Right atrium auricular region (tissue), 2 donors: ENCODE measurements at regions not wholly inside any gene's neighbourhood (a gene's known extent, or its start where the extent isn't known, plus 50 kb on each side); places are given as distances from the start of the nearest gene placed in this dataset.

Experiments used
- DNase-seq: peaks from one replicate; pipeline ENCODE4 v3.0.0-alpha.2; 2019; ENCODE audit warnings: low spot score
- H3K27ac ChIP-seq, 2 donors: fragments of 200-600 bp; sonication (generic); 1 replicate in 1 of 2; 2 replicates in 1 of 2; pipeline ENCODE4 v1.5.1; 2016 to 2019
- H3K27me3 ChIP-seq, 2 donors: fragments of 200-600 bp; sonication (generic); one replicate each; pipeline versions ENCODE4 v1.5.1 to v1.6.0; 2017 to 2019
- H3K36me3 ChIP-seq: fragments of 200-600 bp; sonication (generic); one replicate; pipeline ENCODE4 v1.5.1; 2016
- H3K4me1 ChIP-seq, 2 donors: fragments of 200-600 bp; sonication (generic); one replicate each; pipeline versions ENCODE4 v1.5.1 to v1.6.0; 2017 to 2019
- H3K4me3 ChIP-seq, 2 donors: fragments of 200-600 bp; sonication (generic); 1 replicate in 1 of 2; 2 replicates in 1 of 2; pipeline ENCODE4 v1.5.1; 2017 to 2019; ENCODE audit warnings: mild to moderate bottlenecking in 1 of 2, moderate library complexity in 1 of 2
- H3K9me3 ChIP-seq, 2 donors: fragments of 200-600 bp; sonication (generic); one replicate each; pipeline ENCODE4 v1.5.1; 2019
- TF ChIP-seq, protein P1 (sequence below), 2 donors: fragments of 200-600 bp; sonication (generic); IDR thresholded peaks; one replicate each; pipeline ENCODE4 v1.5.1; 2019; ENCODE audit warnings: antibody characterized with exemption in 2 of 2

DNA sequence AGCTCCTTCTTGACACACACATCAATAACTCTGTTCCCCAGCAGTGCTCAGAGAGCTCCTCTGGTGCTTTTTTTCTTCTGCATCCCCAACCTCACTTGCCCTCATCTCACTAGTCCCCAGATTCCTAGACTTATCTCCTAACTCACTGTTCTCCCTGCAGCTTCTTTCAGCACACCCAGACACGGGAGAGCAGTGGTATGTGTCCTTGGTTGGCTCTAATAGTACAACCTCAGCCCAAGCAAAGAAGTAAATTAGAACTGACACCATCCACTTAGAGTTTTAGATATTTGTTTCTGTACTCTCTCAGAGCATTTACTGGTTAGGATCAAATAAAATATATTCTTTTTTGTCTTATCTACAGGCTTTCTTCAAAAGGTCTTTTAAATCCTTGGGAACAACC is 201.4 kb upstream of the SNX7 start:
- Histone ChIP-seq H3K27ac (no peak overlapping the region), H3K36me3 (no peaks in the 10 kb centered on the region), H3K4me1 (no peaks in the 10 kb centered on the region), H3K9me3 (no peaks in the 10 kb centered on the region), H3K4me3 (no peak overlapping the region), H3K27me3 (no peaks in the 10 kb centered on the region)
- DNase-seq, result no peak
- TF ChIP-seq, protein P1, sequence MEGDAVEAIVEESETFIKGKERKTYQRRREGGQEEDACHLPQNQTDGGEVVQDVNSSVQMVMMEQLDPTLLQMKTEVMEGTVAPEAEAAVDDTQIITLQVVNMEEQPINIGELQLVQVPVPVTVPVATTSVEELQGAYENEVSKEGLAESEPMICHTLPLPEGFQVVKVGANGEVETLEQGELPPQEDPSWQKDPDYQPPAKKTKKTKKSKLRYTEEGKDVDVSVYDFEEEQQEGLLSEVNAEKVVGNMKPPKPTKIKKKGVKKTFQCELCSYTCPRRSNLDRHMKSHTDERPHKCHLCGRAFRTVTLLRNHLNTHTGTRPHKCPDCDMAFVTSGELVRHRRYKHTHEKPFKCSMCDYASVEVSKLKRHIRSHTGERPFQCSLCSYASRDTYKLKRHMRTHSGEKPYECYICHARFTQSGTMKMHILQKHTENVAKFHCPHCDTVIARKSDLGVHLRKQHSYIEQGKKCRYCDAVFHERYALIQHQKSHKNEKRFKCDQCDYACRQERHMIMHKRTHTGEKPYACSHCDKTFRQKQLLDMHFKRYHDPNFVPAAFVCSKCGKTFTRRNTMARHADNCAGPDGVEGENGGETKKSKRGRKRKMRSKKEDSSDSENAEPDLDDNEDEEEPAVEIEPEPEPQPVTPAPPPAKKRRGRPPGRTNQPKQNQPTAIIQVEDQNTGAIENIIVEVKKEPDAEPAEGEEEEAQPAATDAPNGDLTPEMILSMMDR (IDR thresholded peaks at IDR 0.05), result no peak

DNA sequence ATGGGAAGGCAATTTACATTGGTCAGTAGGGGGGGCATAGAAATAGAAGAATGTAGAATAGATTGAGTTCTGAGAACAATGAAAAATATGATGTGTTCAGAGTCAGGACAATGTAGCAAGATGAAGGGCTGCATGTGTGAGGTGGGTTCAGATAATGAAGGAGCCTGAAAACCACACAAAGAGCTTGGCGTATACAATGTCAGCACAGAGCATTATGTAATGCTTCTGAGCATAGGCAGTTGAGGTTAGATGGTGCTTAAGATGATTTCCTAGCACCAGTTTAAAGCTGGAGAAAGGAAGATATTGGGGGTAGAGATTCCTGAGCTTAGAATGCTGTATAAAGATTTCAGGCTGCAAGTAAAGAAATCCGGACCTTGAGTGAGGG is 202.0 kb upstream of the SNX7 start:
- H3K9me3 ChIP-seq, result no peaks in the 10 kb centered on the region
- H3K36me3 ChIP-seq, result no peaks in the 10 kb centered on the region
- H3K4me1 ChIP-seq, result no peaks in the 10 kb centered on the region
- no peak for DNase-seq
- TF ChIP-seq, protein P1 (IDR thresholded peaks at IDR 0.05), result no peak
- H3K4me3 ChIP-seq, result no peak overlapping the region
- H3K27ac ChIP-seq, result no peak overlapping the region
- H3K27me3 ChIP-seq, result no peaks in the 10 kb centered on the region

GRCh38 chr1:98458511-98459485 is 202.7 kb upstream of the SNX7 start:
- no peak for DNase-seq
- no peaks in the 10 kb centered on the region for H3K36me3 ChIP-seq
- no peaks in the 10 kb centered on the region for H3K4me1 ChIP-seq
- no peak overlapping the region for H3K4me3 ChIP-seq
- H3K9me3 ChIP-seq, result no peaks in the 10 kb centered on the region
- H3K27ac ChIP-seq, result no peak overlapping the region
- TF ChIP-seq, protein P1 (IDR thresholded peaks at IDR 0.05), result no peak
- H3K27me3 ChIP-seq, result no peaks in the 10 kb centered on the region

DNA sequence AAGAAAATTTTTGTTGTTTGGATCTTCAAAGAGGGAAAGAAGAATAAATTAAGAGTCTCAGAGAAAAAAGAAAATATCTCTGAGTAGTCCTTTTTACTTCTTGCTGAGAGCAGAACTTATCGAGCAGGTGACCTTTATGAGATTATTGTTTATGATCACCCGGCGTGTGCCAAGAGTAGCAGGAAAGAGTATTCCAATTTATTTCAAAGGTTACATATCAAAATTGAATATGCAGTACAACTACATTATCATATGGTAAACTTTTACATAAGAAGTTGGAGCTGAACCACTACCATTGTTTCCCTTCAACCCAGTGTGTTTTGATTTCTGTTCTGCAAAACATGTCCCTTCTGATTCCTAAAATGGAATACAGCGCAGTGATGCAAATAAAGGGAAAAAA is 204.3 kb upstream of the SNX7 start:
- H3K4me3 ChIP-seq, result no peak overlapping the region
- no peak for DNase-seq
- no peaks in the 10 kb centered on the region for H3K4me1 ChIP-seq
- H3K27me3 ChIP-seq, result no peaks in the 10 kb centered on the region
- TF ChIP-seq, protein P1 (IDR thresholded peaks at IDR 0.05), result no peak
- H3K9me3 ChIP-seq, result no peaks in the 10 kb centered on the region
- no peak overlapping the region for H3K27ac ChIP-seq
- no peaks in the 10 kb centered on the region for H3K36me3 ChIP-seq

DNA sequence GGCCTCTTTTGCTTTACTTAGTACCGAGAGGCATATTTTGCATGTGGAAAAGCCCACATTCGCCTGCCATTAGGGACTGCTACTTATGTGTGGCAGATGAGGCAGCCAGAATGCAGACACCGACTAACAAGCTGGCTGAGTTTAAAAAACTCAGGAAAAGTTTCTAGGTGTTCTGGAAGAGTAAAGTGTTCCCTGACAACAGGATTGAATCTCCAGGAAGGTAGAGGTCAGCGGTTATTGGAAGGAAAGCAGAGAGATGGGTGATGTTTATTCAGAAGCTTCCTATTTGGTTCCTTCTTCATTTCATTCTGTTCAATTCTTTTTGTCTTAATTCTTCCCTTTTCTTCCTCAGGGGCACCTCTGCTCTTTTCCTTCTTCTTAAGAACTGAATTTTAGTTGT is 206.9 kb upstream of the SNX7 start:
- TF ChIP-seq, protein P1 (IDR thresholded peaks at IDR 0.05), result no peak
- no peaks in the 10 kb centered on the region for H3K27me3 ChIP-seq
- H3K9me3 ChIP-seq, result no peaks in the 10 kb centered on the region
- H3K27ac ChIP-seq, result no peak overlapping the region
- DNase-seq, result no peak
- H3K36me3 ChIP-seq, result no peaks in the 10 kb centered on the region
- no peaks in the 10 kb centered on the region for H3K4me1 ChIP-seq
- H3K4me3 ChIP-seq, result no peak overlapping the region
